Neutrophil (primary cell): ENCODE measurements at regions not wholly inside any gene's neighbourhood (a gene's known extent, or its start where the extent isn't known, plus 50 kb on each side); places are given as distances from the start of the nearest gene placed in this dataset.

Experiments
- H3K27ac ChIP-seq: fragments of 200-600 bp; sonication (generic); 2 replicates; pipeline ENCODE4 v1.5.1; 2016; ENCODE audit warnings: mild to moderate bottlenecking, moderate library complexity
- H3K27me3 ChIP-seq: fragments of 200-600 bp; sonication (generic); 2 replicates; pipeline ENCODE4 v1.6.0; 2016; ENCODE audit warnings: mild to moderate bottlenecking
- H3K36me3 ChIP-seq: fragments of 200-600 bp; sonication (generic); 2 replicates; pipeline ENCODE4 v1.5.1; 2017
- H3K4me1 ChIP-seq, 2 experiments: fragments of 200-600 bp in 1 of 2; sonication (generic) in 1 of 2; 1 replicate in 1 of 2; 2 replicates in 1 of 2; pipeline versions ENCODE4 v1.5.1 to v1.6.1; 2013 to 2016; ENCODE audit warnings: low read depth in 1 of 2, low read length in 1 of 2, mild to moderate bottlenecking in 1 of 2, moderate library complexity in 1 of 2; ENCODE audit not compliant: control insufficient read depth in 1 of 2, insufficient read depth in 1 of 2
- H3K4me3 ChIP-seq, 2 experiments: fragments of 200-600 bp in 1 of 2; sonication (generic) in 1 of 2; 1 replicate in 1 of 2; 2 replicates in 1 of 2; pipeline ENCODE4 v1.5.1; 2013 to 2016; ENCODE audit warnings: low read depth in 1 of 2, low read length in 1 of 2, mild to moderate bottlenecking in 1 of 2, moderate library complexity in 1 of 2
- H3K9me3 ChIP-seq: fragments of 200-600 bp; sonication (generic); 2 replicates; pipeline ENCODE4 v1.5.1; 2016
- CTCF ChIP-seq: fragments of 200-600 bp; sonication (generic); IDR thresholded peaks from 2 replicates; pipeline ENCODE4 v1.5.1; 2016; ENCODE audit warnings: antibody characterized with exemption

- Histone ChIP-seq H3K27me3 (no peaks in the 10 kb centered on the region), H3K4me3 (no peak overlapping the region), H3K27ac (no peak overlapping the region), H3K36me3 (no peaks in the 10 kb centered on the region), H3K4me1 (no peaks in the 10 kb centered on the region), H3K9me3 (no peaks in the 10 kb centered on the region)
- no peak for TF ChIP-seq CTCF
These were observed 57.6 kb upstream of the PIK3CG start for GRCh38 chr7:106807474-106807873.

GRCh38 chr7:106808967-106809635 is 56.0 kb upstream of the PIK3CG start:
- Histone ChIP-seq H3K4me1 (no peaks in the 10 kb centered on the region), H3K4me3 (no peak overlapping the region), H3K36me3 (no peaks in the 10 kb centered on the region), H3K27ac (no peak overlapping the region), H3K27me3 (no peaks in the 10 kb centered on the region), H3K9me3 (no peaks in the 10 kb centered on the region)
- TF ChIP-seq CTCF: no peak

- no peaks in the 10 kb centered on the region for H3K9me3 ChIP-seq
- no peak for TF ChIP-seq CTCF
- no peak overlapping the region for H3K27ac ChIP-seq
- H3K27me3 ChIP-seq: no peaks in the 10 kb centered on the region
- H3K36me3 ChIP-seq: no peaks in the 10 kb centered on the region
- no peaks in the 10 kb centered on the region for H3K4me1 ChIP-seq
- H3K4me3 ChIP-seq: no peak overlapping the region
These were observed 53.6 kb upstream of the PIK3CG start for GRCh38 chr7:106811472-106811871.

GRCh38 chr7:106812027-106812643 is 52.9 kb upstream of the PIK3CG start:
- Histone ChIP-seq H3K27ac (no peak overlapping the region), H3K4me3 (no peak overlapping the region), H3K9me3 (no peaks in the 10 kb centered on the region), H3K36me3 (no peaks in the 10 kb centered on the region), H3K27me3 (no peaks in the 10 kb centered on the region), H3K4me1 (no peaks in the 10 kb centered on the region)
- no peak for TF ChIP-seq CTCF

GRCh38 chr7:106813705-106814305 is 51.3 kb upstream of the PIK3CG start:
- H3K4me3 ChIP-seq: no peak overlapping the region
- no peaks in the 10 kb centered on the region for H3K9me3 ChIP-seq
- H3K4me1 ChIP-seq: no peaks in the 10 kb centered on the region
- no peaks in the 10 kb centered on the region for H3K36me3 ChIP-seq
- H3K27ac ChIP-seq: no peak overlapping the region
- H3K27me3 ChIP-seq: no peaks in the 10 kb centered on the region
- no peak for TF ChIP-seq CTCF
